ENCODE measurements at regions not wholly inside any gene's neighbourhood (a gene's known extent, or its start where the extent isn't known, plus 50 kb on each side); places are given as distances from the start of the nearest gene placed in this dataset.

DNA sequence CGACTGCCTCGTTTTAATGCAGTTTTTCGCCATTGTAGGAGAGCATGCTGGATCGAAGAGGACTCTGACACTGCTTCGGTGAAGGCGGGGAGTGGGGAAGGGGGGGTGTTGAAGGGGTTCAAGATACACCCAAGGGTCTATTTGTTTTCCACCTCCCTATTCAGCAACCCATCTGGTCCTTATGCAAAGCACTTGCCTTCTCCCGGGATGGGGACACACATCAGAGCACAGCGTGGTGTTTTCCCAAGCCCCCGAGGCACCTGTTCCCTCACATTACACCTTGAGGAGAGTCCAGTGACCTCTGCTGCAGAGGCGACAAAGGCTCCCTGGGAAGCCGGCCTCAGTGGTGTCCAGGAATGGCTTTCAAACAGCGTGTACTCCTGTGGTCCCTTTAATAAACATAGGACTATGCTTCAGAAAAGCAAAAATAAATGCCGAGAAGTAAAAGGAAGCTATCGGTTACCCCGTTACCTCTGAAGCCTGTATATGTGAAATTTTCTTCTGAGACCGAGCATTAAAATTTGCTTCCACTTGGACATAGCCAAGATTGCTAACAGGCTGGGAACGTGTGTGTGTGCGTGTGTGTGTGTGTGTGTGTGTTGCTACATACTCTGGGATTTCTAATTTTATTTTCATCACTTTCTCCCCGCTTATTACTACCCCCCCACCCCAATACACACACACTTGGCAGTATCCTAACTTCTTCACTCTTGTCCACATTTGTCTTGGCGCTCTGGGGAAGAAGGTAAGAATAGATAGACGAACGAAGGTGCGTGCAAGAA is 53.2 kb downstream of the CCDC54 start:
- TF ChIP-seq ZC3H10 (CRISPR knock-in tag; IDR thresholded peaks at IDR 0.05) (no peak), ARNTL (CRISPR knock-in tag; IDR thresholded peaks at IDR 0.05; ENCODE audit: borderline replicate concordance, low read depth) (no peak), OSR1 (CRISPR knock-in tag; IDR thresholded peaks at IDR 0.05) (no peak), BACH2 (CRISPR knock-in tag; IDR thresholded peaks at IDR 0.05; ENCODE audit: borderline replicate concordance) (no peak), ZNF8 (CRISPR knock-in tag; IDR thresholded peaks at IDR 0.05) (no peak), PPARA (CRISPR knock-in tag; IDR thresholded peaks at IDR 0.05; ENCODE audit: borderline replicate concordance) (no peak), GLIS3 (CRISPR knock-in tag; IDR thresholded peaks at IDR 0.05) (no peak), ZNF70 (CRISPR knock-in tag; IDR thresholded peaks at IDR 0.05) (no peak), TCF4 (CRISPR knock-in tag; IDR thresholded peaks at IDR 0.05; ENCODE audit: borderline replicate concordance) (no peak), ZNF565 (CRISPR knock-in tag; conservative IDR thresholded peaks at IDR 0.05; ENCODE audit: low read depth) (no peak), ZFP3 (CRISPR knock-in tag; IDR thresholded peaks at IDR 0.05) (no peak), ESRRG (CRISPR knock-in tag; IDR thresholded peaks at IDR 0.05) (no peak), TOX (CRISPR knock-in tag; IDR thresholded peaks at IDR 0.05; ENCODE audit: borderline replicate concordance) (no peak), SNAI2 (CRISPR knock-in tag; IDR thresholded peaks at IDR 0.05) (no peak), ISL1 (CRISPR knock-in tag; IDR thresholded peaks at IDR 0.05) (no peak)
- TF ChIP-seq, protein P1, sequence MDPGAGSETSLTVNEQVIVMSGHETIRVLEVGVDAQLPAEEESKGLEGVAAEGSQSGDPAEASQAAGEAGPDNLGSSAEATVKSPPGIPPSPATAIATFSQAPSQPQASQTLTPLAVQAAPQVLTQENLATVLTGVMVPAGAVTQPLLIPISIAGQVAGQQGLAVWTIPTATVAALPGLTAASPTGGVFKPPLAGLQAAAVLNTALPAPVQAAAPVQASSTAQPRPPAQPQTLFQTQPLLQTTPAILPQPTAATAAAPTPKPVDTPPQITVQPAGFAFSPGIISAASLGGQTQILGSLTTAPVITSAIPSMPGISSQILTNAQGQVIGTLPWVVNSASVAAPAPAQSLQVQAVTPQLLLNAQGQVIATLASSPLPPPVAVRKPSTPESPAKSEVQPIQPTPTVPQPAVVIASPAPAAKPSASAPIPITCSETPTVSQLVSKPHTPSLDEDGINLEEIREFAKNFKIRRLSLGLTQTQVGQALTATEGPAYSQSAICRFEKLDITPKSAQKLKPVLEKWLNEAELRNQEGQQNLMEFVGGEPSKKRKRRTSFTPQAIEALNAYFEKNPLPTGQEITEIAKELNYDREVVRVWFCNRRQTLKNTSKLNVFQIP (CRISPR knock-in tag; IDR thresholded peaks at IDR 0.05; ENCODE audit: borderline replicate concordance, low read depth): no peak
- TF ChIP-seq, protein P2, sequence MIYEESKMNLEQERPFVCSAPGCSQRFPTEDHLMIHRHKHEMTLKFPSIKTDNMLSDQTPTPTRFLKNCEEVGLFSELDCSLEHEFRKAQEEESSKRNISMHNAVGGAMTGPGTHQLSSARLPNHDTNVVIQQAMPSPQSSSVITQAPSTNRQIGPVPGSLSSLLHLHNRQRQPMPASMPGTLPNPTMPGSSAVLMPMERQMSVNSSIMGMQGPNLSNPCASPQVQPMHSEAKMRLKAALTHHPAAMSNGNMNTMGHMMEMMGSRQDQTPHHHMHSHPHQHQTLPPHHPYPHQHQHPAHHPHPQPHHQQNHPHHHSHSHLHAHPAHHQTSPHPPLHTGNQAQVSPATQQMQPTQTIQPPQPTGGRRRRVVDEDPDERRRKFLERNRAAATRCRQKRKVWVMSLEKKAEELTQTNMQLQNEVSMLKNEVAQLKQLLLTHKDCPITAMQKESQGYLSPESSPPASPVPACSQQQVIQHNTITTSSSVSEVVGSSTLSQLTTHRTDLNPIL (CRISPR knock-in tag; IDR thresholded peaks at IDR 0.05; ENCODE audit: low read depth): no peak
- TF ChIP-seq, protein P3, sequence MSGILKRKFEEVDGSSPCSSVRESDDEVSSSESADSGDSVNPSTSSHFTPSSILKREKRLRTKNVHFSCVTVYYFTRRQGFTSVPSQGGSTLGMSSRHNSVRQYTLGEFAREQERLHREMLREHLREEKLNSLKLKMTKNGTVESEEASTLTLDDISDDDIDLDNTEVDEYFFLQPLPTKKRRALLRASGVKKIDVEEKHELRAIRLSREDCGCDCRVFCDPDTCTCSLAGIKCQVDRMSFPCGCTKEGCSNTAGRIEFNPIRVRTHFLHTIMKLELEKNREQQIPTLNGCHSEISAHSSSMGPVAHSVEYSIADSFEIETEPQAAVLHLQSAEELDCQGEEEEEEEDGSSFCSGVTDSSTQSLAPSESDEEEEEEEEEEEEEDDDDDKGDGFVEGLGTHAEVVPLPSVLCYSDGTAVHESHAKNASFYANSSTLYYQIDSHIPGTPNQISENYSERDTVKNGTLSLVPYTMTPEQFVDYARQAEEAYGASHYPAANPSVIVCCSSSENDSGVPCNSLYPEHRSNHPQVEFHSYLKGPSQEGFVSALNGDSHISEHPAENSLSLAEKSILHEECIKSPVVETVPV (CRISPR knock-in tag; IDR thresholded peaks at IDR 0.05): no peak
- TF ChIP-seq, protein P4, sequence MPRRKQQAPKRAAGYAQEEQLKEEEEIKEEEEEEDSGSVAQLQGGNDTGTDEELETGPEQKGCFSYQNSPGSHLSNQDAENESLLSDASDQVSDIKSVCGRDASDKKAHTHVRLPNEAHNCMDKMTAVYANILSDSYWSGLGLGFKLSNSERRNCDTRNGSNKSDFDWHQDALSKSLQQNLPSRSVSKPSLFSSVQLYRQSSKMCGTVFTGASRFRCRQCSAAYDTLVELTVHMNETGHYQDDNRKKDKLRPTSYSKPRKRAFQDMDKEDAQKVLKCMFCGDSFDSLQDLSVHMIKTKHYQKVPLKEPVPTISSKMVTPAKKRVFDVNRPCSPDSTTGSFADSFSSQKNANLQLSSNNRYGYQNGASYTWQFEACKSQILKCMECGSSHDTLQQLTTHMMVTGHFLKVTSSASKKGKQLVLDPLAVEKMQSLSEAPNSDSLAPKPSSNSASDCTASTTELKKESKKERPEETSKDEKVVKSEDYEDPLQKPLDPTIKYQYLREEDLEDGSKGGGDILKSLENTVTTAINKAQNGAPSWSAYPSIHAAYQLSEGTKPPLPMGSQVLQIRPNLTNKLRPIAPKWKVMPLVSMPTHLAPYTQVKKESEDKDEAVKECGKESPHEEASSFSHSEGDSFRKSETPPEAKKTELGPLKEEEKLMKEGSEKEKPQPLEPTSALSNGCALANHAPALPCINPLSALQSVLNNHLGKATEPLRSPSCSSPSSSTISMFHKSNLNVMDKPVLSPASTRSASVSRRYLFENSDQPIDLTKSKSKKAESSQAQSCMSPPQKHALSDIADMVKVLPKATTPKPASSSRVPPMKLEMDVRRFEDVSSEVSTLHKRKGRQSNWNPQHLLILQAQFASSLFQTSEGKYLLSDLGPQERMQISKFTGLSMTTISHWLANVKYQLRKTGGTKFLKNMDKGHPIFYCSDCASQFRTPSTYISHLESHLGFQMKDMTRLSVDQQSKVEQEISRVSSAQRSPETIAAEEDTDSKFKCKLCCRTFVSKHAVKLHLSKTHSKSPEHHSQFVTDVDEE (CRISPR knock-in tag; IDR thresholded peaks at IDR 0.05): no peak
- TF ChIP-seq, protein P5, sequence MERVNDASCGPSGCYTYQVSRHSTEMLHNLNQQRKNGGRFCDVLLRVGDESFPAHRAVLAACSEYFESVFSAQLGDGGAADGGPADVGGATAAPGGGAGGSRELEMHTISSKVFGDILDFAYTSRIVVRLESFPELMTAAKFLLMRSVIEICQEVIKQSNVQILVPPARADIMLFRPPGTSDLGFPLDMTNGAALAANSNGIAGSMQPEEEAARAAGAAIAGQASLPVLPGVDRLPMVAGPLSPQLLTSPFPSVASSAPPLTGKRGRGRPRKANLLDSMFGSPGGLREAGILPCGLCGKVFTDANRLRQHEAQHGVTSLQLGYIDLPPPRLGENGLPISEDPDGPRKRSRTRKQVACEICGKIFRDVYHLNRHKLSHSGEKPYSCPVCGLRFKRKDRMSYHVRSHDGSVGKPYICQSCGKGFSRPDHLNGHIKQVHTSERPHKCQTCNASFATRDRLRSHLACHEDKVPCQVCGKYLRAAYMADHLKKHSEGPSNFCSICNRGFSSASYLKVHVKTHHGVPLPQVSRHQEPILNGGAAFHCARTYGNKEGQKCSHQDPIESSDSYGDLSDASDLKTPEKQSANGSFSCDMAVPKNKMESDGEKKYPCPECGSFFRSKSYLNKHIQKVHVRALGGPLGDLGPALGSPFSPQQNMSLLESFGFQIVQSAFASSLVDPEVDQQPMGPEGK (CRISPR knock-in tag; IDR thresholded peaks at IDR 0.05; ENCODE audit: borderline replicate concordance): no peak
- no peak for ATAC-seq

DNA sequence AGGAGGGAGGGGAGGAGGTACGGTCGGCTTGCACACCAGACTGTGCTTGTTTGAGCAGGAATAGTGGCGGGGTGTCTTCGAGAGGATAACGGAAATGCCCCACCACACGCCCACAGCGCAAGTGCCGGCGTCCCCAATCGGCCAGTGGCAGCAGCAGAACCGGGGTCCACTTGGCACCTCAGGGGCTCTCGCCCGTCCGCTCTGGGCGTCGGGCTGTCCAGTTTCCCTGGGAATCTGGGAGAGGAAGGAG is 53.7 kb downstream of the CCDC54 start:
- no peak; the same call in 2 of the 3 replicates for ATAC-seq
- TF ChIP-seq CSDC2 (CRISPR knock-in tag; IDR thresholded peaks at IDR 0.05) (no peak), ZNF70 (CRISPR knock-in tag; IDR thresholded peaks at IDR 0.05) (no peak), OSR1 (CRISPR knock-in tag; IDR thresholded peaks at IDR 0.05) (no peak), ZNF565 (CRISPR knock-in tag; conservative IDR thresholded peaks at IDR 0.05; ENCODE audit: low read depth) (no peak), ZNF8 (CRISPR knock-in tag; IDR thresholded peaks at IDR 0.05) (no peak), TCF4 (CRISPR knock-in tag; IDR thresholded peaks at IDR 0.05; ENCODE audit: borderline replicate concordance) (no peak), SNAI2 (CRISPR knock-in tag; IDR thresholded peaks at IDR 0.05) (no peak), ARNTL (CRISPR knock-in tag; IDR thresholded peaks at IDR 0.05; ENCODE audit: borderline replicate concordance, low read depth) (no peak)
- TF ChIP-seq, protein P2 (CRISPR knock-in tag; IDR thresholded peaks at IDR 0.05; ENCODE audit: low read depth): no peak
- TF ChIP-seq, protein P4 (CRISPR knock-in tag; IDR thresholded peaks at IDR 0.05): no peak
- TF ChIP-seq, protein P3 (CRISPR knock-in tag; IDR thresholded peaks at IDR 0.05): no peak
- TF ChIP-seq, protein P1 (CRISPR knock-in tag; IDR thresholded peaks at IDR 0.05; ENCODE audit: borderline replicate concordance, low read depth): no peak

Data from SK-N-SH treated with all-trans-retinoic acid at 6 μM for 48 hours (cell line).